A673 (cell line): ENCODE measurements at regions not wholly inside any gene's neighbourhood (a gene's known extent, or its start where the extent isn't known, plus 50 kb on each side); places are given as distances from the start of the nearest gene placed in this dataset.

ENCODE experiments used
- BruUV-seq: library from RNA; stranded (reverse); fragments of 400-500 nt; replicated peaks from 2 replicates; lab custom pipeline; 2021; lab: Mats Ljungman, UMichigan
- CTCF ChIA-PET: fragments of 300-600 bp; sonication (Branson Sonifier 250); formaldehyde crosslinking; loops from one replicate; lab custom pipeline; 2022; ENCODE audit warnings: antibody characterized with exemption; lab: Charles Lee
- POLR2A ChIA-PET: fragments of 300-600 bp; sonication (Branson Sonifier 250); formaldehyde crosslinking; loops from one replicate; lab custom pipeline; 2022; ENCODE audit warnings: antibody characterized with exemption; ENCODE audit not compliant: low non-redundant PET; lab: Charles Lee
- DNase-seq: peaks from one replicate; pipeline ENCODE4 v3.0.0-alpha.2; 2015; ENCODE audit warnings: low spot score
- H3K27ac ChIP-seq: fragments of 200-600 bp; sonication (generic); 2 replicates; pipeline ENCODE4 v1.5.1; 2016; ENCODE audit warnings: mixed run types, low read depth, mild to moderate bottlenecking, mixed read lengths, antibody characterized with exemption, low read length; ENCODE audit not compliant: poor library complexity, severe bottlenecking
- H3K27me3 ChIP-seq: fragments of 200-600 bp; sonication (generic); replicated peaks from 2 replicates; pipeline ENCODE4 v1.6.1; 2017; ENCODE audit warnings: mixed run types, low read depth, mild to moderate bottlenecking, mixed read lengths, antibody characterized with exemption, low read length; ENCODE audit not compliant: insufficient read depth, poor library complexity
- H3K36me3 ChIP-seq: fragments of 200-600 bp; sonication (generic); 2 replicates; pipeline ENCODE4 v1.6.1; 2016; ENCODE audit warnings: mixed run types, mild to moderate bottlenecking, mixed read lengths, antibody characterized with exemption, low read length; ENCODE audit not compliant: insufficient read depth, poor library complexity, severe bottlenecking
- H3K4me1 ChIP-seq: fragments of 200-600 bp; sonication (generic); 2 replicates; pipeline ENCODE4 v1.6.1; 2017; ENCODE audit warnings: mixed run types, mild to moderate bottlenecking, mixed read lengths, antibody characterized with exemption, low read length; ENCODE audit not compliant: insufficient read depth, poor library complexity, severe bottlenecking
- H3K4me3 ChIP-seq: fragments of 200-600 bp; sonication (generic); 2 replicates; pipeline ENCODE4 v1.5.1; 2016; ENCODE audit warnings: low read depth, mixed run types, mild to moderate bottlenecking, mixed read lengths, low read length; ENCODE audit not compliant: poor library complexity, severe bottlenecking
- H3K9me3 ChIP-seq: fragments of 200-600 bp; sonication (generic); 2 replicates; pipeline ENCODE4 v1.6.1; 2016; ENCODE audit warnings: mixed run types, low read depth, mild to moderate bottlenecking, mixed read lengths, antibody characterized with exemption, low read length; ENCODE audit not compliant: poor library complexity, severe bottlenecking
- EZH2 ChIP-seq: fragments of 200-600 bp; sonication (generic); IDR thresholded peaks from 2 replicates; pipeline ENCODE4 v1.6.1; 2017; ENCODE audit warnings: borderline replicate concordance, low read depth, mild to moderate bottlenecking, mixed read lengths, antibody characterized with exemption, low read length; ENCODE audit not compliant: poor library complexity, severe bottlenecking
- intact Hi-C: fragments of 100-400 bp; cut with micrococcal nuclease; formaldehyde crosslinking; loops from one replicate; pipeline ENCODE4 v1.10.0; 2022; ENCODE audit not compliant: unreplicated experiment
- TF ChIP-seq, protein P1 (sequence below): fragments of 300-800, 200-600 bp; sonication (generic); conservative IDR thresholded peaks from 2 replicates; pipeline ENCODE4 v1.5.1; 2017; ENCODE audit warnings: low read depth, mild to moderate bottlenecking, antibody characterized with exemption, low read length, moderate library complexity, mixed read lengths

DNA sequence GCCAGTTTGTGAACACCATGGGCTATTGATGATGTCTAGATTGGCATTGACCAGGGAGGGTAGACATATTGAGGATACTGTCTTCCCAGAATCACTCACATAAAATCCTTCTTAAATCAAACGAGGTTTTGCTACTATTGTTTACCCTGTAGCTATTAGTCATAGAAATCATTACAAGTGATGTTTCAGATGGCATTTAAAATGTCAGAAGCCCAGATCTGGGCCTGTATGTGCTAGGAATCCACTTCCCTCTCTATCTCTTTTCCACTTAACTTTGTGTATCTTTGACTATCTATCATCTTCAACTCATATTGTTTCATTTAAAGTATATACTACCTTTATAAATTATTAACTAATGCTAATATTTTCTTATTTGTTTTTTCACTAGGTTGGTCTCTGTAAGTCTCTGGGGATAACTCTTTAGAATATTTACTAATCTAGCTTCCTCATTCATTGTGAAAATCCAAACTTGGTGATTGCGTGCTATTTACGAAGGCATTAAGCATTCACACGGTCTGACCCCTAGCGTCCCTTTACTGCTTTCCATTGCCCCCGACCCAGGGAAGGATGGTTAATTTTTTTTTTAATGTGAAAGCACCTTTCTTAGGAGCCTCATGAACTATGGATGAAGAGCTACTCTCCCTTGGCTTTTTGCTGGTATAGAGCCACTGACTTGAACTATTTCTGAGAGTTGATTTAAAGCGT, 281.8 kb downstream of the GPATCH2 start:
- TF ChIP-seq, protein P1, sequence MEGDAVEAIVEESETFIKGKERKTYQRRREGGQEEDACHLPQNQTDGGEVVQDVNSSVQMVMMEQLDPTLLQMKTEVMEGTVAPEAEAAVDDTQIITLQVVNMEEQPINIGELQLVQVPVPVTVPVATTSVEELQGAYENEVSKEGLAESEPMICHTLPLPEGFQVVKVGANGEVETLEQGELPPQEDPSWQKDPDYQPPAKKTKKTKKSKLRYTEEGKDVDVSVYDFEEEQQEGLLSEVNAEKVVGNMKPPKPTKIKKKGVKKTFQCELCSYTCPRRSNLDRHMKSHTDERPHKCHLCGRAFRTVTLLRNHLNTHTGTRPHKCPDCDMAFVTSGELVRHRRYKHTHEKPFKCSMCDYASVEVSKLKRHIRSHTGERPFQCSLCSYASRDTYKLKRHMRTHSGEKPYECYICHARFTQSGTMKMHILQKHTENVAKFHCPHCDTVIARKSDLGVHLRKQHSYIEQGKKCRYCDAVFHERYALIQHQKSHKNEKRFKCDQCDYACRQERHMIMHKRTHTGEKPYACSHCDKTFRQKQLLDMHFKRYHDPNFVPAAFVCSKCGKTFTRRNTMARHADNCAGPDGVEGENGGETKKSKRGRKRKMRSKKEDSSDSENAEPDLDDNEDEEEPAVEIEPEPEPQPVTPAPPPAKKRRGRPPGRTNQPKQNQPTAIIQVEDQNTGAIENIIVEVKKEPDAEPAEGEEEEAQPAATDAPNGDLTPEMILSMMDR: no peak
- no peak for TF ChIP-seq EZH2
- H3K4me3 ChIP-seq: no peak overlapping the region
- peaks cover 5% of the 10 kb centered on the region for H3K27me3 ChIP-seq
- DNase-seq: no peak
- ChIA-PET CTCF (no interaction called here), POLR2A (no interaction called here)
- intact Hi-C loops: no loop called here
- H3K9me3 ChIP-seq: no peaks in the 10 kb centered on the region
- no peaks in the 10 kb centered on the region for H3K36me3 ChIP-seq
- BruUV-seq: no TSS peak
- no peaks in the 10 kb centered on the region for H3K4me1 ChIP-seq
- no peak overlapping the region for H3K27ac ChIP-seq

GRCh38 chr1:217344712-217345111, 286.2 kb downstream of the GPATCH2 start:
- no peak overlapping the region for H3K27ac ChIP-seq
- CTCF ChIA-PET: no interaction called here
- intact Hi-C loops: no loop called here
- no TSS peak for BruUV-seq
- DNase-seq: no peak
- H3K27me3 ChIP-seq: peaks cover 24% of the 10 kb centered on the region
- no peak overlapping the region for H3K4me3 ChIP-seq
- no peaks in the 10 kb centered on the region for H3K36me3 ChIP-seq
- no peak for TF ChIP-seq EZH2
- TF ChIP-seq, protein P1: no peak
- no peaks in the 10 kb centered on the region for H3K4me1 ChIP-seq
- H3K9me3 ChIP-seq: no peaks in the 10 kb centered on the region
- POLR2A ChIA-PET: no interaction called here

DNA sequence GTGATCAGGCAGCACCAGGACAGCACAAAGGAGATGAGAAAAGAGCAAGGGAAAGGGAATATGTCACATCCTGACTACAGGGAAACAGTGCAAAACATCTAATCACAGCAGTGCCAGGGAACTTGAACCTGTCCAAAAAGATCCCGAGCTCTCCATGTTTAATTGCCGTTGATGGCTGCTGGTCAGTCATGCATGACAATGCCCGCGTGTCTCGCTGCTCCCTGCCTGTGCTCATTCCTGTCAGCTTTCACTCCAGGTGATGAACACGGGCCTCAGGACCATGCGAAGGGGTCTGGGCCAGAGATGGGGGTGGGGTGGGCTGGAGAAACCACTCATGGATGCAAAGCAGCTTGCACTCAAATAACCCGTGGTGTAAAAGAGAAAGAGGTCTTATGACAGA, 287.0 kb downstream of the GPATCH2 start:
- BruUV-seq: no TSS peak
- TF ChIP-seq, protein P1: no peak
- no peak for TF ChIP-seq EZH2
- ChIA-PET POLR2A (no interaction called here), CTCF (no interaction called here)
- Histone ChIP-seq H3K9me3 (no peaks in the 10 kb centered on the region), H3K4me3 (no peak overlapping the region), H3K36me3 (no peaks in the 10 kb centered on the region), H3K27ac (no peak overlapping the region), H3K27me3 (peaks cover 24% of the 10 kb centered on the region), H3K4me1 (no peaks in the 10 kb centered on the region)
- DNase-seq: no peak
- intact Hi-C loops: no loop called here
